GM18505 (cell line): ENCODE measurements at regions not wholly inside any gene's neighbourhood (a gene's known extent, or its start where the extent isn't known, plus 50 kb on each side); places are given as distances from the start of the nearest gene placed in this dataset.

Source experiments
- ATAC-seq: cut with Tn5 transposase; IDR thresholded peaks from one replicate; pipeline ENCODE4 v1.9.1; 2021; ENCODE audit not compliant: unreplicated experiment
- POLR2A ChIP-seq: IDR thresholded peaks from 4 replicates; pipeline ENCODE4 v1.6.1; 2011; ENCODE audit warnings: borderline replicate concordance; ENCODE audit not compliant: insufficient read depth, insufficient read length; ENCODE audit errors: extremely low read depth

GRCh38 chr10:9811601-9812000, 1206.1 kb upstream of the CELF2 start:
- TF ChIP-seq POLR2A = no peak
- ATAC-seq = no peak

- no peak for TF ChIP-seq POLR2A
- ATAC-seq = no peak
Measured at GRCh38 chr10:9814285-9814864, 1203.3 kb upstream of the CELF2 start.

- no peak for TF ChIP-seq POLR2A
- ATAC-seq = no peak
Measured at GRCh38 chr10:9819756-9820494, 1197.7 kb upstream of the CELF2 start.

GRCh38 chr10:9823268-9823930, 1194.3 kb upstream of the CELF2 start:
- no peak for ATAC-seq
- TF ChIP-seq POLR2A = no peak

- TF ChIP-seq POLR2A = no peak
- ATAC-seq = no peak
Measured at GRCh38 chr10:9824631-9825071, 1193.0 kb upstream of the CELF2 start.

GRCh38 chr10:9825491-9826018, 1192.1 kb upstream of the CELF2 start:
- ATAC-seq = no peak
- TF ChIP-seq POLR2A = no peak

- no peak for TF ChIP-seq POLR2A
- no peak for ATAC-seq
Measured at GRCh38 chr10:9828110-9828509, 1189.6 kb upstream of the CELF2 start.

- no peak for TF ChIP-seq POLR2A
- no peak for ATAC-seq
Measured at GRCh38 chr10:9833942-9834341, 1183.7 kb upstream of the CELF2 start.

GRCh38 chr10:9834434-9834833, 1183.2 kb upstream of the CELF2 start:
- no peak for ATAC-seq

GRCh38 chr10:9845075-9845474, 1172.6 kb upstream of the CELF2 start:
- ATAC-seq = no peak

More at GRCh38 chr10:9834434-9834833, 1183.2 kb upstream of the CELF2 start:
- TF ChIP-seq POLR2A = no peak

GRCh38 chr10:9848278-9848677, 1169.4 kb upstream of the CELF2 start:
- ATAC-seq = no peak
- TF ChIP-seq POLR2A = no peak

More at GRCh38 chr10:9845075-9845474, 1172.6 kb upstream of the CELF2 start:
- no peak for TF ChIP-seq POLR2A

- no peak for TF ChIP-seq POLR2A
- no peak for ATAC-seq
Measured at GRCh38 chr10:9848981-9849380, 1168.7 kb upstream of the CELF2 start.

GRCh38 chr10:9850415-9850814, 1167.3 kb upstream of the CELF2 start:
- no peak for TF ChIP-seq POLR2A
- ATAC-seq = no peak

GRCh38 chr10:9851808-9852207, 1165.9 kb upstream of the CELF2 start:
- no peak for TF ChIP-seq POLR2A
- no peak for ATAC-seq
